Left ventricle myocardium inferior (tissue), 1 donor: ENCODE measurements at regions not wholly inside any gene's neighbourhood (a gene's known extent, or its start where the extent isn't known, plus 50 kb on each side); places are given as distances from the start of the nearest gene placed in this dataset.
A peak's percentile ranks its signal among the peaks of the same experiment; 100 is the strongest.

Source experiments
- DNase-seq: peaks from one replicate; pipeline ENCODE4 v3.0.0-alpha.2; 2020
- H3K27ac ChIP-seq: fragments of 200-600 bp; replicated peaks from 2 replicates; pipeline ENCODE4 v1.8.0; 2021
- H3K27me3 ChIP-seq: fragments of 200-600 bp; 2 replicates; pipeline ENCODE4 v1.8.0; 2021; ENCODE audit warnings: low read depth
- H3K36me3 ChIP-seq: fragments of 200-600 bp; 2 replicates; pipeline ENCODE4 v1.8.0; 2021
- H3K4me1 ChIP-seq: fragments of 200-600 bp; 2 replicates; pipeline ENCODE4 v1.8.0; 2021
- H3K4me3 ChIP-seq: fragments of 200-600 bp; 2 replicates; pipeline ENCODE4 v1.8.0; 2021; ENCODE audit warnings: mild to moderate bottlenecking, moderate library complexity
- H3K9me3 ChIP-seq: fragments of 200-600 bp; replicated peaks from 2 replicates; pipeline ENCODE4 v1.8.0; 2021
- intact Hi-C: fragments of 100-400 bp; cut with micrococcal nuclease; formaldehyde crosslinking; loops from one replicate; pipeline ENCODE4 v1.11.0; 2022
- TF ChIP-seq, protein P1 (sequence below): fragments of 200-600 bp; IDR thresholded peaks from 2 replicates; pipeline ENCODE4 v1.8.0; 2021; ENCODE audit warnings: antibody characterized with exemption, mild to moderate bottlenecking, borderline replicate concordance
- donor health status: DM: no; HTN: yes; CAD: no; lungs with severe emphysema.

GRCh38 chrX:39396358-39396995 lies 595.2 kb downstream of the MID1IP1 start:
- TF ChIP-seq, protein P1, sequence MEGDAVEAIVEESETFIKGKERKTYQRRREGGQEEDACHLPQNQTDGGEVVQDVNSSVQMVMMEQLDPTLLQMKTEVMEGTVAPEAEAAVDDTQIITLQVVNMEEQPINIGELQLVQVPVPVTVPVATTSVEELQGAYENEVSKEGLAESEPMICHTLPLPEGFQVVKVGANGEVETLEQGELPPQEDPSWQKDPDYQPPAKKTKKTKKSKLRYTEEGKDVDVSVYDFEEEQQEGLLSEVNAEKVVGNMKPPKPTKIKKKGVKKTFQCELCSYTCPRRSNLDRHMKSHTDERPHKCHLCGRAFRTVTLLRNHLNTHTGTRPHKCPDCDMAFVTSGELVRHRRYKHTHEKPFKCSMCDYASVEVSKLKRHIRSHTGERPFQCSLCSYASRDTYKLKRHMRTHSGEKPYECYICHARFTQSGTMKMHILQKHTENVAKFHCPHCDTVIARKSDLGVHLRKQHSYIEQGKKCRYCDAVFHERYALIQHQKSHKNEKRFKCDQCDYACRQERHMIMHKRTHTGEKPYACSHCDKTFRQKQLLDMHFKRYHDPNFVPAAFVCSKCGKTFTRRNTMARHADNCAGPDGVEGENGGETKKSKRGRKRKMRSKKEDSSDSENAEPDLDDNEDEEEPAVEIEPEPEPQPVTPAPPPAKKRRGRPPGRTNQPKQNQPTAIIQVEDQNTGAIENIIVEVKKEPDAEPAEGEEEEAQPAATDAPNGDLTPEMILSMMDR = no peak
- intact Hi-C loops = no loop called here
- no peaks in the 10 kb centered on the region for H3K36me3 ChIP-seq
- DNase-seq = no peak
- no peaks in the 10 kb centered on the region for H3K27me3 ChIP-seq
- no peaks in the 10 kb centered on the region for H3K9me3 ChIP-seq
- no peak overlapping the region for H3K27ac ChIP-seq
- H3K4me3 ChIP-seq = no peak overlapping the region
- peaks cover 7% of the 10 kb centered on the region for H3K4me1 ChIP-seq

GRCh38 chrX:39397561-39398199 lies 596.4 kb downstream of the MID1IP1 start:
- Histone ChIP-seq H3K27me3 (no peaks in the 10 kb centered on the region), H3K4me1 (peaks cover 7% of the 10 kb centered on the region), H3K9me3 (no peaks in the 10 kb centered on the region), H3K27ac (no peak overlapping the region), H3K4me3 (no peak overlapping the region), H3K36me3 (no peaks in the 10 kb centered on the region)
- no peak for DNase-seq
- TF ChIP-seq, protein P1 = no peak
- intact Hi-C loops = no loop called here

- H3K27ac ChIP-seq = peak overlapping the region; percentile 18
- intact Hi-C loops = no loop called here
- H3K36me3 ChIP-seq = no peaks in the 10 kb centered on the region
- H3K9me3 ChIP-seq = no peaks in the 10 kb centered on the region
- H3K4me3 ChIP-seq = no peak overlapping the region
- peaks cover 7% of the 10 kb centered on the region for H3K4me1 ChIP-seq
- DNase-seq = no peak
- H3K27me3 ChIP-seq = no peaks in the 10 kb centered on the region
- TF ChIP-seq, protein P1 = no peak
Observed at GRCh38 chrX:39398215-39398962, 597.1 kb downstream of the MID1IP1 start.

- TF ChIP-seq, protein P1 = no peak
- Histone ChIP-seq H3K36me3 (no peaks in the 10 kb centered on the region), H3K27me3 (no peaks in the 10 kb centered on the region), H3K9me3 (no peaks in the 10 kb centered on the region), H3K4me1 (peaks cover 7% of the 10 kb centered on the region), H3K4me3 (no peak overlapping the region), H3K27ac (peak overlapping the region; percentile 18)
- intact Hi-C loops = no loop called here
- peak; percentile 15 for DNase-seq
Observed at GRCh38 chrX:39398963-39399261, 597.7 kb downstream of the MID1IP1 start.

GRCh38 chrX:39399387-39399786 lies 598.1 kb downstream of the MID1IP1 start:
- no peaks in the 10 kb centered on the region for H3K9me3 ChIP-seq
- no peak overlapping the region for H3K4me3 ChIP-seq
- H3K36me3 ChIP-seq = no peaks in the 10 kb centered on the region
- H3K27ac ChIP-seq = peak overlapping the region; percentile 18
- DNase-seq = no peak
- peaks cover 7% of the 10 kb centered on the region for H3K4me1 ChIP-seq
- H3K27me3 ChIP-seq = no peaks in the 10 kb centered on the region
- intact Hi-C loops = no loop called here
- TF ChIP-seq, protein P1 = no peak
